ENCODE measurements at regions not wholly inside any gene's neighbourhood (a gene's known extent, or its start where the extent isn't known, plus 50 kb on each side); places are given as distances from the start of the nearest gene placed in this dataset.

GRCh38 chr3:146326875-146327543, 76.1 kb upstream of the PLSCR4 start:
- H3K9me3 ChIP-seq (replicated peaks), result peaks cover 2% of the 10 kb centered on the region
- DNase-seq, result no peak
- H3K27ac ChIP-seq (replicated peaks), result no peak overlapping the region
- peak; percentile 64 for TF ChIP-seq CTCF (IDR thresholded peaks at IDR 0.05; ENCODE audit: borderline replicate concordance)
- H3K4me1 ChIP-seq, result no peaks in the 10 kb centered on the region
- H3K27me3 ChIP-seq (ENCODE audit: low read depth), result no peaks in the 10 kb centered on the region
- no peak overlapping the region for H3K4me3 ChIP-seq
- intact Hi-C loops (cut with micrococcal nuclease), result no loop called here
- H3K36me3 ChIP-seq, result no peaks in the 10 kb centered on the region

- H3K27ac ChIP-seq (replicated peaks), result peak overlapping the region; percentile 39
- TF ChIP-seq CTCF (IDR thresholded peaks at IDR 0.05; ENCODE audit: borderline replicate concordance), result no peak
- no peaks in the 10 kb centered on the region for H3K4me1 ChIP-seq
- peaks cover 10% of the 10 kb centered on the region for H3K9me3 ChIP-seq (replicated peaks)
- no peaks in the 10 kb centered on the region for H3K27me3 ChIP-seq (ENCODE audit: low read depth)
- no peak overlapping the region for H3K4me3 ChIP-seq
- intact Hi-C loops (cut with micrococcal nuclease), result no loop called here
- no peaks in the 10 kb centered on the region for H3K36me3 ChIP-seq
- no peak for DNase-seq
These were observed 74.3 kb upstream of the PLSCR4 start for GRCh38 chr3:146325170-146325569.

- intact Hi-C loops (cut with micrococcal nuclease), result loop anchor here (5.0 kb wide), 1 partner anchor 260 kb away; no protein-coding TSS in a partner anchor
- H3K27ac ChIP-seq (replicated peaks), result no peak overlapping the region
- H3K27me3 ChIP-seq (ENCODE audit: low read depth), result no peaks in the 10 kb centered on the region
- TF ChIP-seq CTCF (IDR thresholded peaks at IDR 0.05; ENCODE audit: borderline replicate concordance), result no peak
- peaks cover 10% of the 10 kb centered on the region for H3K9me3 ChIP-seq (replicated peaks)
- H3K4me1 ChIP-seq, result no peaks in the 10 kb centered on the region
- H3K4me3 ChIP-seq, result no peak overlapping the region
- DNase-seq, result no peak
- H3K36me3 ChIP-seq, result no peaks in the 10 kb centered on the region
These were observed 71.4 kb upstream of the PLSCR4 start for GRCh38 chr3:146322216-146322817.

GRCh38 chr3:146314871-146315270, 64.0 kb upstream of the PLSCR4 start:
- H3K27me3 ChIP-seq (ENCODE audit: low read depth), result no peaks in the 10 kb centered on the region
- intact Hi-C loops (cut with micrococcal nuclease), result no loop called here
- no peak overlapping the region for H3K4me3 ChIP-seq
- no peaks in the 10 kb centered on the region for H3K36me3 ChIP-seq
- no peak for TF ChIP-seq CTCF (IDR thresholded peaks at IDR 0.05; ENCODE audit: borderline replicate concordance)
- H3K27ac ChIP-seq (replicated peaks), result no peak overlapping the region
- DNase-seq, result no peak
- peaks cover 15% of the 10 kb centered on the region for H3K9me3 ChIP-seq (replicated peaks)
- H3K4me1 ChIP-seq, result no peaks in the 10 kb centered on the region

- peaks cover 15% of the 10 kb centered on the region for H3K9me3 ChIP-seq (replicated peaks)
- TF ChIP-seq CTCF (IDR thresholded peaks at IDR 0.05; ENCODE audit: borderline replicate concordance), result no peak
- H3K4me3 ChIP-seq, result no peak overlapping the region
- no peaks in the 10 kb centered on the region for H3K27me3 ChIP-seq (ENCODE audit: low read depth)
- intact Hi-C loops (cut with micrococcal nuclease), result no loop called here
- no peak overlapping the region for H3K27ac ChIP-seq (replicated peaks)
- DNase-seq, result no peak
- peaks cover 9% of the 10 kb centered on the region for H3K4me1 ChIP-seq
- no peaks in the 10 kb centered on the region for H3K36me3 ChIP-seq
These were observed 62.8 kb upstream of the PLSCR4 start for GRCh38 chr3:146313746-146314111.
